ENCODE measurements at regions not wholly inside any gene's neighbourhood (a gene's known extent, or its start where the extent isn't known, plus 50 kb on each side); places are given as distances from the start of the nearest gene placed in this dataset.
A peak's percentile ranks its signal among the peaks of the same experiment; 100 is the strongest.

DNA sequence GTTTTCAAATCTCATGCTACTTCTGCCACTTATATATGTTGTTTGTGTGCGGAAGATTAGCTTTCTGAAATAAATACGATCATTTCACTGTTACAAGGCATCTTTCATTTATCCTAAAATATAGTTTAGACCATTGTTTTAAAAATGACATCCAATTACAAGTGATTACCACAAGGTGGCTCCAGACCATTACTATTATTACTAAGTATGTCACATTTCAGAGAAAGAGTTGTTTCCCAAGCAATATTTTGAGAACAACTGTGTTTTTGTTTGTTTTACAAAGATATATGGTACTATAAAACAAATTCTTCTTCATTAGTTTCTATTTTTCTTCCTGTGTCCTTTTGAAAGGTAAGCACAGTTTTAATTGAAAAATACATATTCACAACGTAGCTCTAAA, 136.0 kb upstream of the RAP2B start:
- Histone ChIP-seq H3K36me3 (no peaks in the 10 kb centered on the region), H3K27me3 (no peaks in the 10 kb centered on the region), H3K9me3 (no peaks in the 10 kb centered on the region), H3K27ac (no peak overlapping the region), H3K4me1 (peaks cover 0 to 19% (median 16%) of the 10 kb centered on the region in 4 donors), H3K4me3 (no peak overlapping the region)
- 54 to 74% methylated on average over 3 of the region's 3 CpGs for WGBS, 2 donors
- intact Hi-C loops (cut with DNase I): loop anchor here (5.0 kb wide), 1 partner anchor 571 kb away; no protein-coding TSS in a partner anchor
- no peak for TF ChIP-seq POLR2AphosphoS5 (IDR thresholded peaks at IDR 0.05)
- TF ChIP-seq, protein P1, sequence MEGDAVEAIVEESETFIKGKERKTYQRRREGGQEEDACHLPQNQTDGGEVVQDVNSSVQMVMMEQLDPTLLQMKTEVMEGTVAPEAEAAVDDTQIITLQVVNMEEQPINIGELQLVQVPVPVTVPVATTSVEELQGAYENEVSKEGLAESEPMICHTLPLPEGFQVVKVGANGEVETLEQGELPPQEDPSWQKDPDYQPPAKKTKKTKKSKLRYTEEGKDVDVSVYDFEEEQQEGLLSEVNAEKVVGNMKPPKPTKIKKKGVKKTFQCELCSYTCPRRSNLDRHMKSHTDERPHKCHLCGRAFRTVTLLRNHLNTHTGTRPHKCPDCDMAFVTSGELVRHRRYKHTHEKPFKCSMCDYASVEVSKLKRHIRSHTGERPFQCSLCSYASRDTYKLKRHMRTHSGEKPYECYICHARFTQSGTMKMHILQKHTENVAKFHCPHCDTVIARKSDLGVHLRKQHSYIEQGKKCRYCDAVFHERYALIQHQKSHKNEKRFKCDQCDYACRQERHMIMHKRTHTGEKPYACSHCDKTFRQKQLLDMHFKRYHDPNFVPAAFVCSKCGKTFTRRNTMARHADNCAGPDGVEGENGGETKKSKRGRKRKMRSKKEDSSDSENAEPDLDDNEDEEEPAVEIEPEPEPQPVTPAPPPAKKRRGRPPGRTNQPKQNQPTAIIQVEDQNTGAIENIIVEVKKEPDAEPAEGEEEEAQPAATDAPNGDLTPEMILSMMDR (IDR thresholded peaks at IDR 0.05): peak in 3 of 4 experiments; percentile 44 to 46 (median 45)
- DNase-seq: no peak

DNA sequence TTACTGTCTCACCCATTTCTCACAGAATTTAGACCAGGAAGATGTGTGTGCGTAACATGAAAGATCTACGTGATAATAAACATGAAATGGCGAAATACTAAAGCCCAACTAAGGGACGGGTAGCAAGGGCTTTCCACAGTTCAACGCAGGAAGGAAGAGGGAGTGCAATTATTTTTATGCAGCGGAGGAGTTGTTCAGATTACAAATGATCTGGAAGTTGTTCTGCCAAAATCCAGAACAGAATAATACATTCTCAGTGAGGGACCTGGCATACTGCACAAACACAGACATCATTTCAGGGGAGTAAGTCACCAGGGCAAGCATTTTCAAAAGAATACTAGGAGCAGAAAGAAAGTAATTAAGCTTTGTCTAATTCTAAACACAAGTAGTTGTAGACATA, 133.6 kb upstream of the RAP2B start:
- no peaks in the 10 kb centered on the region for H3K9me3 ChIP-seq
- no peak overlapping the region for H3K4me3 ChIP-seq
- TF ChIP-seq, protein P1 (IDR thresholded peaks at IDR 0.05): no peak
- TF ChIP-seq POLR2AphosphoS5 (IDR thresholded peaks at IDR 0.05): no peak
- no peak for TF ChIP-seq EP300 (IDR thresholded peaks at IDR 0.05)
- TF ChIP-seq POLR2A (IDR thresholded peaks at IDR 0.05): no peak
- intact Hi-C loops (cut with DNase I): loop anchor here (5.0 kb wide), 1 partner anchor 569 kb away; no protein-coding TSS in a partner anchor
- H3K36me3 ChIP-seq: no peaks in the 10 kb centered on the region
- H3K27ac ChIP-seq: peak overlapping the region in 1 of 4 donors; percentile 55
- DNase-seq: no peak
- H3K27me3 ChIP-seq: no peaks in the 10 kb centered on the region
- H3K4me1 ChIP-seq: peaks cover 0 to 19% (median 16%) of the 10 kb centered on the region in 4 donors
- 49 to 73% methylated on average over 6 of the region's 6 CpGs for WGBS, 2 donors

DNA sequence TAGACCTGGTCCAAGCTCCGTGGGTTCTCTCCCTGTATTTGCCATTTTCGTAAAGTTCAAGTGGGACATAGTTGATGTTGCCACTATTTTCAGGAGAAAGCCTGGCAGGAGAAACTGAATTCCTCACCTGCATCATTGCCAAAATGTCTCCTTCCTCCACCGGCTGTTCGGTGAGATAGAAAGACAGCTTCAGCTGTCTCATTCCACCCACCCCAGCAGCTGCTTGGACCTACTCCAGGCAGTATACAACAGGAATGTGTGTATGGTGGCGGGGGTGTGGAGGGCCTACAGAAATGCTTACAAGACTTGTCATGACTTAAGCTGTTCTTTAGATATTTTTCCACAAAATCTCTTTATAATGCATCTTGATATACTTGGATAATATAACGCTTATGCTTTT, 132.7 kb upstream of the RAP2B start:
- intact Hi-C loops (cut with DNase I): loop anchor here (5.0 kb wide), 1 partner anchor 568 kb away; no protein-coding TSS in a partner anchor
- TF ChIP-seq, protein P1 (IDR thresholded peaks at IDR 0.05): no peak
- TF ChIP-seq EP300 (IDR thresholded peaks at IDR 0.05): no peak
- TF ChIP-seq POLR2A (IDR thresholded peaks at IDR 0.05): no peak
- TF ChIP-seq POLR2AphosphoS5 (IDR thresholded peaks at IDR 0.05): no peak
- Histone ChIP-seq H3K9me3 (no peaks in the 10 kb centered on the region), H3K4me1 (peaks cover 0 to 19% (median 16%) of the 10 kb centered on the region in 4 donors), H3K36me3 (no peaks in the 10 kb centered on the region), H3K4me3 (no peak overlapping the region), H3K27ac (no peak overlapping the region), H3K27me3 (no peaks in the 10 kb centered on the region)
- 44 to 62% methylated on average over 6 of the region's 6 CpGs for WGBS, 2 donors
- DNase-seq: no peak

DNA sequence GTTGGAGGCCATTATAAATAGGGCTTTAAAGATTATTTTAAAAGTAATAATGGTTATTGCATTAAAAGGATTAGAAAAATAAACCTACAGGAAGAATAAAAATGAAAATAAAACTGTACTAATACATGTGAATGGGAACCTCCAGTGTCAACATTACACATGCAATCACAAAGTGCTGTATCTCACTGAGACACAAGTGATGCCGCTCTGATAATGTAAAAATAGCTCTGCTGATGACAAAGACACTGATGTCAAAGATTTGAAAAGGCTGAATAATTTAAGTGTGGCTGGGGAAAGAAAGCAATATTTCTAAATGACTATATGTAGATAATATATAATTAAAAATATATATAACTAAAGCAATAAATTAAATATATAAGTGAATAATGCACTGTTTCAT, 129.1 kb upstream of the RAP2B start:
- no peaks in the 10 kb centered on the region for H3K9me3 ChIP-seq
- no peak overlapping the region for H3K27ac ChIP-seq
- no peak for DNase-seq
- peaks cover 0 to 17% (median 16%) of the 10 kb centered on the region in 4 donors for H3K4me1 ChIP-seq
- H3K36me3 ChIP-seq: no peaks in the 10 kb centered on the region
- intact Hi-C loops (cut with DNase I): no loop called here
- no peaks in the 10 kb centered on the region for H3K27me3 ChIP-seq
- no peak overlapping the region for H3K4me3 ChIP-seq
- 65 to 89% methylated on average over 1 of the region's 1 CpG for WGBS, 2 donors
- TF ChIP-seq EP300 (IDR thresholded peaks at IDR 0.05): no peak
- TF ChIP-seq POLR2AphosphoS5 (IDR thresholded peaks at IDR 0.05): no peak

DNA sequence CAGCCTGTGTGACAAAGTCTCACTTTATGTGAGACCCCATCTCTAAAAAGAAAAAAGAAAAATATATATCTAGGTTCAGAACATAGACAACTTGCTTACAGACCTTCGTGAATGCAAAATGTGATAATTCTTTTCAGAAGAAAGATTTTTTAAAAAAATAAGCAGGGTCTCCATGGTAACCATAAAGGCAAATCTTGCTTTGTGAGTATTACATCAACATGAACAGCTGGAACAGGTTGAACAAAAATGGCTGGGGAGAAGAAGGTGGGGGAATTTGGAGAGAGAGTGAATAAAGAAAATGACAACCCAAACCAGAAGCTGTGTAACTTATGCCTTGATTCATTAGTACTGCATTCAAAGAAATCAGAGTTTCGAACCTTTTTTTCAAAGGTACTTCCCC, 125.2 kb upstream of the RAP2B start:
- no peaks in the 10 kb centered on the region for H3K27me3 ChIP-seq
- no peak overlapping the region for H3K4me3 ChIP-seq
- no peak for DNase-seq
- intact Hi-C loops (cut with DNase I): no loop called here
- no peak overlapping the region for H3K27ac ChIP-seq
- H3K36me3 ChIP-seq: no peaks in the 10 kb centered on the region
- H3K4me1 ChIP-seq: no peaks in the 10 kb centered on the region
- WGBS, 2 donors: 90 to 93% methylated on average over 2 of the region's 2 CpGs
- no peaks in the 10 kb centered on the region for H3K9me3 ChIP-seq
- TF ChIP-seq POLR2AphosphoS5 (IDR thresholded peaks at IDR 0.05): no peak

DNA sequence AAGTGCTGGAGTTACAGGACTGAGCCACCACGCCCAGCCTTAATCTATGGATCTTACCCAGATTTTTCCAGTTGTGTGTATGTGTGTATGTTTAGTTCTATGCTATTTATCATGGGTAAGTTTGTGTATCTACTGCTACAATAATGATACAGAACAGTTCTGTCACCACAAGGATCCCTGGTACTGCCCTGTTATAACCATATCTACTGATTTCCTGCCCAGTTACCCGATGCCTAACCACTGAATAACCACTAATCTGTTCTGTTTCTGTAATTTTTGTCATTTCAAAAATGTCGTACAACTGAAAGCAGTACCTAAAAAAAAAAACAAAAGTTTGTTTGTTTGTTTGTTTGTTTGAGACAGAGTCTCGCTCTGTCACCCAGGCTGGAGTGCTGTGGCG, 123.7 kb upstream of the RAP2B start:
- TF ChIP-seq EP300 (IDR thresholded peaks at IDR 0.05) (no peak), POLR2AphosphoS5 (IDR thresholded peaks at IDR 0.05) (no peak), POLR2A (IDR thresholded peaks at IDR 0.05) (no peak)
- TF ChIP-seq, protein P1 (IDR thresholded peaks at IDR 0.05): no peak
- Histone ChIP-seq H3K27me3 (no peaks in the 10 kb centered on the region), H3K4me3 (no peak overlapping the region), H3K9me3 (no peaks in the 10 kb centered on the region), H3K36me3 (no peaks in the 10 kb centered on the region), H3K4me1 (peaks cover 0 to 7% (median 3%) of the 10 kb centered on the region in 4 donors), H3K27ac (no peak overlapping the region)
- no peak for DNase-seq
- intact Hi-C loops (cut with DNase I): no loop called here
- WGBS, 2 donors: 82 to 86% methylated on average over 5 of the region's 5 CpGs
